HG03103 (cell line): ENCODE measurements at regions not wholly inside any gene's neighbourhood (a gene's known extent, or its start where the extent isn't known, plus 50 kb on each side); places are given as distances from the start of the nearest gene placed in this dataset.
"Not testable (repeated sequence)": the region's sequence is repeated elsewhere in the genome, so short reads cannot be mapped to it uniquely, and the experiment has no call there.

Source experiments
- ATAC-seq: cut with Tn5 transposase; IDR thresholded peaks from one replicate; pipeline ENCODE4 v1.9.1; 2021; ENCODE audit warnings: low read depth; ENCODE audit not compliant: unreplicated experiment

- ATAC-seq, result not testable (repeated sequence)
Observed at GRCh38 chr9:62798884-62799850, 1609.3 kb downstream of the SPATA31A7 start.

- ATAC-seq, result not testable (repeated sequence)
Observed at GRCh38 chr9:62799851-62800371, 1610.1 kb downstream of the SPATA31A7 start.

GRCh38 chr9:62800451-62801371 lies 1610.9 kb downstream of the SPATA31A7 start:
- not testable (repeated sequence) for ATAC-seq

GRCh38 chr9:62801372-62801811 lies 1611.6 kb downstream of the SPATA31A7 start:
- not testable (repeated sequence) for ATAC-seq

- peak; percentile 99 for ATAC-seq
Observed at GRCh38 chr9:62801961-62802718, 1612.3 kb downstream of the SPATA31A7 start.

DNA sequence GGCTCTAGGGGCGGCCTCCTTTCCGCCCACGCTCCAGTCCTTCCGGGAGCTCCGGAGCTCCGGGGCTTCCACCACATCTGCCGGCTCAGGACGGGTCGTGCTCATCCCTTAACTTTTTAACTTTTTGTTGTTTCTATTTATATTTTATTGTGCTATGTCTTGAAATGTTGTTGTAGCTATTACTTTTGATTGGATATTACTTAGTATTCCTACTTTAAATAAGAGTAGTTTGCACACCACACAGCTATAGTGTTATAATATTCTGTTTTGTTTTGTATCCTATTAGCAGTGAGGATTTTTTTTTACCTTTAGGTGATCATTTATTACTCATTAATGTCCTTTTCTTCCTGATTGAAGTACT lies 1612.9 kb downstream of the SPATA31A7 start:
- not testable (repeated sequence) for ATAC-seq

DNA sequence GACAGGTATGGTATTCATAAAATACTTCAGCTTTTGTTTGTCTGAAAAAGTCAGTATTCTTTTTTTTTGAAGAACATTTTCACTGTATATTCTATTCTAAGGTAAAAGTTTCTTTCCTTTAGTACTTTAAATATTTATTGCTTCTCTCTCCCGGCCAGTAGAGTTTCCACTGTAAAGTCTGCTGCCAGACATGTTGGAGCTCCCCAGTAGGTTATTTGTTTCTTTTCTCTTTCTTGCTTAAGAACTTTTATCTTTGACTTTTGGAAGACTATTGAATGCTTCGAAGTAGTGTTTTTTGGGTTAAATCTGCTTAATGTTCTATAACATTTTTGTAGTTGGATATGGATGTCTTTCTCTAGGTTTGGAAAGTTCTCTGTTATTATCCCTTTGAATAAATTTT lies 1613.3 kb downstream of the SPATA31A7 start:
- not testable (repeated sequence) for ATAC-seq

GRCh38 chr9:62804314-62804713 lies 1614.5 kb downstream of the SPATA31A7 start:
- not testable (repeated sequence) for ATAC-seq

- ATAC-seq, result not testable (repeated sequence)
Observed at GRCh38 chr9:62807424-62807823, 1617.6 kb downstream of the SPATA31A7 start.

DNA sequence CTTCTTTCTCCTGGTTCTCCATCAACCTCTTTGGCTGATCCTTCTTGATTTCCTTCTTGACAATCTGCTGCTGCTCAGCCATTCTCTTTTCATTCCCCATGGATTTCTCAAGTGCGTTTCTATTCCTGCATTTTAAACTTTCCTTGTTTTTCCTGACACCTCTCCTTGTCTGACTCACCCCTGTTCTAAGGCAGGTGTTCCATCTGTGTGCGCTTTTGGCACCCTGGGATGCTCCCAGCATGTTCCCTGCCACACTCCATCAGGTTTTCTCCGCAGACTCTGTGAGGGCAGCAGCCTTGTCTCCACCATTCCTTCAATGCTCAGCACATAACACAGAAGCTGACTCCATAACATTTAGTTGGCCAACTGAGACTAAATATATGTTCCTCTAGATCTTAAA lies 1618.2 kb downstream of the SPATA31A7 start:
- not testable (repeated sequence) for ATAC-seq

DNA sequence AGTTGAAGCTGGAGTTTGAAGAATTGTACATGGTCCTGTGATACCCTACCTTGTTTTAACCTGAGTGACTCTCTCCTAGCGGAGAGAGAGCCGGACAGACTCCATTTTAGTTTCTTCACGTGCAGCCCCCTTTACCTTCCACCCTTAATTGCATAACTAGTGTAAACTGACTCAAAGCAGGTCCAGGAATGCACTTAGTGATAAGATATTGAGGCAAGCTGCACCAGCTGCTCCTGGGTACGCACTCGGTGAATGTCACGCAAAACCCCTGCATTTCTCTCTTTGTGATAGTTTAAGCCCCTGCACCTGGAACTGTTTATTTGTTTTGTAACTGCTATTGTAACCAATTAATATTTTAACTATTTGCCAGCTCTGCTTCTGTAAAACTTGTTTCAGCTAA lies 1620.5 kb downstream of the SPATA31A7 start:
- ATAC-seq, result not testable (repeated sequence)

DNA sequence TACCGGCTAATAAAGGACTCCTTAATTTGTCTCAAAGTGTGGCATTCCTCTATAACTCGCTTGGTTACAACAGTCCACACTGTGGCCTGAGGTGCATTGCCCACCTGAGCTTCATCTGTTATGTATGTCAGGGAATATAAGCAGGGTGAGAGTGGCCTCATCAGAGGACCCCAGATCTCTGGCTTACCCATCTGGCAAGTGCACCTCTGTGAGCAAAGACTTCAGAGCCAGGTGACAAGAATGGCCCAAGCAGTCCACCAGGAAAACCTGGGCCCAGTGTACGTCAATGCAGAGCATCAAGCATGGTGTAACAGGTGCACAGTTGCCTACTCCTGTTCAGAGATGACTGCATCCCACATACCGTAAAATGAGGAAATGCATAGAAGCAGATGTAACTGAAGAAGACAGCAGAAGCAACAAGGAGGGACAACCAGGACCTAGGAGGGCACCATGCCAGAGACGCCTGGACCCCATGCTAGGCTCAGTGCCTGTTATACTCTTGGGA lies 1621.0 kb downstream of the SPATA31A7 start:
- ATAC-seq, result not testable (repeated sequence)

DNA sequence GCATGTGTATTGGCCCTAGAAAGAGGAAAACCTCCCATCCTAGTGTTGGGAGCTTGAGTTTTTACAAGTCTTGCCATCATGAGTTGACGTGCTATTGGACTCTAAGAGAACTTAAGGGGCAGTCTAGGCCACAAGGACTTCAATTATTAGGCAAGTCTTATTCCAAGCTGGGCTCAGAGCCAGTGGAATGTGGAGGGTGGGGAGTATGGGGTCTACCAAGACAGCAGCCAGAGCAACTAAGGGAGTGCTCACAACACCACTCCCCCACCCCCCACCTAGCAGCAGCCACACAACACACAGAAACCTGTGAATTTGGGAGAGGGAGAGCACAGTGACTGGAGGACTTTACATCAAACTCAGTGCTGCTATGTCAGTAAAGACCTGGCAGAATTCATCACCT lies 1625.6 kb downstream of the SPATA31A7 start:
- ATAC-seq, result not testable (repeated sequence)

- not testable (repeated sequence) for ATAC-seq
Observed at GRCh38 chr9:62816331-62816730, 1626.5 kb downstream of the SPATA31A7 start.

GRCh38 chr9:62817214-62817613 lies 1627.4 kb downstream of the SPATA31A7 start:
- ATAC-seq, result not testable (repeated sequence)

DNA sequence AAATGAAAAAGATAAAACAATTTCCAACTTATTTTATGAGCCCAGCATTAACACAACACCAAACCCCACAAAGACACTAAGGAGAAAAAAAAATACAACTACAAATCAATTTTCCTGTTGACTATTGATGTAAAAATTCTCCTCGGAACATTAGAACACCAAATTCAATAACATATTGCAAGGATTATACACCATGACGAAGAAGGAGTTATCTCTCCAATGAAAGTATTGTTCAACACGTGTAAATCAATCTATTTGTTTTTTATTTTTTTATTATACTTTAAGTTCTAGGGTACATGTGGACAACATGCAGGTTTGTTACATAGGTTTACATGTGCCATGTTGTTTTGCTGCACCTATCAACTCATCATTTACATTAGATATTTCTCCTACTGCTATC lies 1632.3 kb downstream of the SPATA31A7 start:
- ATAC-seq, result not testable (repeated sequence)

GRCh38 chr9:62827957-62828907 lies 1638.4 kb downstream of the SPATA31A7 start:
- not testable (repeated sequence) for ATAC-seq

GRCh38 chr9:62830829-62831459 lies 1641.1 kb downstream of the SPATA31A7 start:
- ATAC-seq, result not testable (repeated sequence)
